VCaP (cell line): ENCODE measurements at regions not wholly inside any gene's neighbourhood (a gene's known extent, or its start where the extent isn't known, plus 50 kb on each side); places are given as distances from the start of the nearest gene placed in this dataset.

Experiments
- H3K27ac ChIP-seq: fragments of 450-650 bp; 2 replicates; pipeline ENCODE4 v1.5.1; 2017
- CTCF ChIP-seq: fragments of 450-650 bp; conservative IDR thresholded peaks from 2 replicates; pipeline ENCODE4 v1.5.1; 2017; ENCODE audit warnings: mild to moderate bottlenecking, moderate library complexity

GRCh38 chr12:28708918-28709371, 440.1 kb upstream of the FAR2 start:
- H3K27ac ChIP-seq, result no peak overlapping the region

DNA sequence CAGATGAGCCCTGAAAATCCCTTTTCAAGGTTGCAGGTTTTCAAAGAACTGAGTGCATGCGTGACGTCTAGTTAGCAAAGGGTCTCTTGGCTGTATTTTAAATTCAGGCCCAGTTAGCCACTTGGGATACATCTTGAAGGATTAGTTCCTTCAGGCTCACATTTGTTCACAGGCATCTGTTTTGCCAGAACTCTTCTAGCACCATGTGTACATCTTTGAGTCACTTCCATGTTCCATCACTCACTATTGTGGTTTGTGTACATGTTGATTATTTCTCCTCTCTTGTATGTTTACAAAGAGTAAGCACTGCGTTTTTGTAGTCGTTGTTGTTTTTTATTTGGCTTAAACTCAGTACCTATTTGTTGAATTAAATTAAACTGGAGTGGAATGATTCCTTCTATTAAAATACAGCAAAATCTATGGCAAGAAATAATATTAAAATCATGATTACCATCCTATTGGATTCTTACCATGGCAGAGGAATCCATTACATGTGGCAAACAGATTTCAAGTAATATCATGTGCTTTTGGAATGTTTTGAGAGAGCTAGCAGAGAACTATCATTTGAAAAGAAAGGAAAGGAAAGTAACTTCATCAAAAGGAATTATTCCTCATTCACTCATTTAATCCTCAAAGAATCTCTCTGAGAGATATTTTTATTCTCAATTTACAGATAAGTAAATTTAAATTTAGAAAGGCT, 438.9 kb upstream of the FAR2 start:
- no peak overlapping the region for H3K27ac ChIP-seq
- TF ChIP-seq CTCF, result no peak

More at GRCh38 chr12:28708918-28709371, 440.1 kb upstream of the FAR2 start:
- no peak for TF ChIP-seq CTCF

GRCh38 chr12:28710882-28711281, 438.2 kb upstream of the FAR2 start:
- TF ChIP-seq CTCF, result no peak
- no peak overlapping the region for H3K27ac ChIP-seq

DNA sequence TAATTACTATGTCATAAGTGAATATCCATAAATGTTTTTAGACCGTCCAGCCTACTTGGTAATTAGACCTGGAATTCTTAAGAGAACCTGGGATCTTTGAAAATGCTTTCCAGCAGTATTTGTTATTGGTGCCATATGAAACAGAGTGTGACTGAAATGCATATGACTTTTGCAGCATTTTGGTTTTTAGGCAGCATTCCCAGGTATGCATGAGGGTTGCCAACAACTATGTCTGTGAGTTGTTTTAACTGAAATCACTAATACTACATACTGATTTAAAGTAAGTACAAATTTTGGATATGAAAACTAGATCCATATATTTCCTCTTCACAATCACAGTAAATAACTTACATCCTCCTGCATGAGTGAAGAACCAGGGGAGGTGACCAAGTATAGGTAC, 437.7 kb upstream of the FAR2 start:
- H3K27ac ChIP-seq, result no peak overlapping the region
- TF ChIP-seq CTCF, result no peak

DNA sequence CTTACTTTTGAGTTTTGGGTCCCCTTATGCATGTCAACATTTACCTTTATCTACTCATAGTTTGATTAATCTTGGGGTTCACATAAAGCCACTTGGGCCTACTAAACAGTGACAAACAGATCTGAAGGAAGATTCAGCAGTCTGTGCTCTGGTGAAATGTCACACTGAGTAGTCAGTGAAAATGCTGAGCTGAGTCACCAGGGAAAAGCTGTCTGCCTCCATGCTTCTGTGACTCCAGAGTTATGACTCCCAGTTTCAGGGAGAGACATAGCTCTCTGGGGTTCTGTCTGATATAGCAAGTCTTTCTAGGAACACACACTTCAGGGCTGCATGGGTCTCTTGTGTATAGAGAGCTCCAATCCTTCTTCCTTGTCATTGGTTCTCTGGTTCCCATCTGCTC, 406.3 kb upstream of the FAR2 start:
- TF ChIP-seq CTCF, result no peak

GRCh38 chr12:28746734-28747325, 402.2 kb upstream of the FAR2 start:
- H3K27ac ChIP-seq, result no peak overlapping the region

More for the DNA sequence above, 406.3 kb upstream of the FAR2 start:
- H3K27ac ChIP-seq, result no peak overlapping the region

More at GRCh38 chr12:28746734-28747325, 402.2 kb upstream of the FAR2 start:
- no peak for TF ChIP-seq CTCF
